OCI-LY1 (cell line): ENCODE measurements at regions not wholly inside any gene's neighbourhood (a gene's known extent, or its start where the extent isn't known, plus 50 kb on each side); places are given as distances from the start of the nearest gene placed in this dataset.

ENCODE experiments used
- H2AFZ ChIP-seq: fragments of 200-600 bp; sonication (generic), shearing (Covaris generic); 2 replicates; pipeline ENCODE4 v1.6.0; 2014; ENCODE audit warnings: antibody characterized with exemption, mild to moderate bottlenecking, low read length
- H3F3A ChIP-seq: fragments of 200-600 bp; sonication (generic), shearing (Covaris generic); 2 replicates; pipeline ENCODE4 v1.6.0; 2014; ENCODE audit warnings: mild to moderate bottlenecking, antibody characterized with exemption, low read length, moderate library complexity; ENCODE audit not compliant: insufficient read depth
- H3K27ac ChIP-seq: fragments of 200-600 bp; sonication (generic); 2 replicates; pipeline ENCODE4 v1.5.1; 2014; ENCODE audit warnings: low read length, mixed run types, mild to moderate bottlenecking, low read depth; ENCODE audit not compliant: poor library complexity, severe bottlenecking
- H3K27me3 ChIP-seq: fragments of 200-600 bp; sonication (generic); 2 replicates; pipeline ENCODE4 v1.6.0; 2014; ENCODE audit warnings: antibody characterized with exemption, mild to moderate bottlenecking, low read length, moderate library complexity; ENCODE audit not compliant: insufficient read depth
- H3K36me3 ChIP-seq: fragments of 200-600 bp; sonication (generic); 2 replicates; pipeline ENCODE4 v1.6.1; 2014; ENCODE audit warnings: mild to moderate bottlenecking, antibody characterized with exemption, low read length, moderate library complexity, mixed read lengths; ENCODE audit not compliant: insufficient read depth
- H3K4me1 ChIP-seq: fragments of 200-600 bp; sonication (generic); 2 replicates; pipeline ENCODE4 v1.5.1; 2014; ENCODE audit warnings: mild to moderate bottlenecking, low read length, moderate library complexity; ENCODE audit not compliant: insufficient read depth, severe bottlenecking
- H3K4me2 ChIP-seq: fragments of 200-600 bp; sonication (generic), shearing (Covaris generic); 2 replicates; pipeline ENCODE4 v1.6.1; 2014; ENCODE audit warnings: low read length
- H3K4me3 ChIP-seq: fragments of 200-600 bp; sonication (generic); 2 replicates; pipeline ENCODE4 v1.5.1; 2014; ENCODE audit warnings: low read length, low read depth, mild to moderate bottlenecking, mixed read lengths; ENCODE audit not compliant: poor library complexity, severe bottlenecking
- H3K79me2 ChIP-seq: fragments of 200-600 bp; shearing (Covaris generic); 2 replicates; pipeline ENCODE4 v1.6.1; 2016; ENCODE audit warnings: mixed run types, low read length, mixed read lengths; ENCODE audit not compliant: insufficient read depth
- H3K9ac ChIP-seq: fragments of 200-600 bp; sonication (generic), shearing (Covaris generic); 2 replicates; pipeline ENCODE4 v1.6.1; 2014; ENCODE audit warnings: mild to moderate bottlenecking, low read length, mixed read lengths
- H3K9me2 ChIP-seq: fragments of 200-600 bp; sonication (generic), shearing (Covaris generic); 2 replicates; pipeline ENCODE4 v1.6.1; 2014; ENCODE audit warnings: low read depth, mild to moderate bottlenecking, low read length, mixed read lengths
- H3K9me3 ChIP-seq: fragments of 200-600 bp; shearing (Covaris generic); 2 replicates; pipeline ENCODE4 v1.6.1; 2014; ENCODE audit warnings: low read length, mixed read lengths
- H4K20me1 ChIP-seq: fragments of 200-600 bp; sonication (generic), shearing (Covaris generic); 2 replicates; pipeline ENCODE4 v1.6.0; 2016; ENCODE audit warnings: mild to moderate bottlenecking, low read length; ENCODE audit not compliant: insufficient read depth
- EZH2 ChIP-seq: fragments of 200-600 bp; sonication (generic), shearing (Covaris generic); IDR thresholded peaks from 2 replicates; pipeline ENCODE4 v1.8.0; 2017; ENCODE audit warnings: borderline replicate concordance, mixed run types, mild to moderate bottlenecking, antibody characterized with exemption, low read length, moderate library complexity, mixed read lengths
- TF ChIP-seq, protein P1 (sequence below): fragments of 200-600 bp; sonication (generic), shearing (Covaris generic); IDR thresholded peaks from 2 replicates; pipeline ENCODE4 v1.5.1; 2017; ENCODE audit warnings: mild to moderate bottlenecking, antibody characterized with exemption, low read length, moderate library complexity, mixed read lengths

DNA sequence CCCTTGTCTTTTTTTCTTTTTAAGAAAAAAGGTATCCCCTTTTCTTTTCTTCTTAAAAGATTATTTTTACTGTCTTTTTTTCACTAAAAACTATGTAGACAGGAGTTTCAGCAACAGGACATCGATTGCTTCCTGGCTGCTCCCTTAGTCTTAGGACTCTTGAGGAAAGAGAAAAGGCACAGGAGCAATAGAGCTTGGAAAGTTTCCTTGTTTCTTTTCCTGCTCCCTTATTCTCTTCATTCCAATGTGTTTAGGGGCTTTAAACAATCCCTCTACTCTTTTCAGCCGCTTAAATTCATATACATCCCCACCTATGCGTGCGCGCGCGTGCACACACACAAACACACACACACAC lies 182.2 kb upstream of the FOXN2 start:
- Histone ChIP-seq H3K4me3 (no peak overlapping the region), H3K9me2 (no peaks in the 10 kb centered on the region), H3K4me1 (no peaks in the 10 kb centered on the region), H2AFZ (no peak overlapping the region), H3K36me3 (no peaks in the 10 kb centered on the region), H3K27me3 (peaks cover 3% of the 10 kb centered on the region; the same call in 1 of the 2 replicates), H4K20me1 (no peaks in the 10 kb centered on the region), H3K4me2 (no peak overlapping the region), H3K79me2 (no peaks in the 10 kb centered on the region), H3K27ac (no peak overlapping the region), H3K9ac (no peak overlapping the region), H3K9me3 (no peaks in the 10 kb centered on the region), H3F3A (no peaks in the 10 kb centered on the region)
- TF ChIP-seq, protein P1, sequence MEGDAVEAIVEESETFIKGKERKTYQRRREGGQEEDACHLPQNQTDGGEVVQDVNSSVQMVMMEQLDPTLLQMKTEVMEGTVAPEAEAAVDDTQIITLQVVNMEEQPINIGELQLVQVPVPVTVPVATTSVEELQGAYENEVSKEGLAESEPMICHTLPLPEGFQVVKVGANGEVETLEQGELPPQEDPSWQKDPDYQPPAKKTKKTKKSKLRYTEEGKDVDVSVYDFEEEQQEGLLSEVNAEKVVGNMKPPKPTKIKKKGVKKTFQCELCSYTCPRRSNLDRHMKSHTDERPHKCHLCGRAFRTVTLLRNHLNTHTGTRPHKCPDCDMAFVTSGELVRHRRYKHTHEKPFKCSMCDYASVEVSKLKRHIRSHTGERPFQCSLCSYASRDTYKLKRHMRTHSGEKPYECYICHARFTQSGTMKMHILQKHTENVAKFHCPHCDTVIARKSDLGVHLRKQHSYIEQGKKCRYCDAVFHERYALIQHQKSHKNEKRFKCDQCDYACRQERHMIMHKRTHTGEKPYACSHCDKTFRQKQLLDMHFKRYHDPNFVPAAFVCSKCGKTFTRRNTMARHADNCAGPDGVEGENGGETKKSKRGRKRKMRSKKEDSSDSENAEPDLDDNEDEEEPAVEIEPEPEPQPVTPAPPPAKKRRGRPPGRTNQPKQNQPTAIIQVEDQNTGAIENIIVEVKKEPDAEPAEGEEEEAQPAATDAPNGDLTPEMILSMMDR = no peak
- TF ChIP-seq EZH2 = no peak

DNA sequence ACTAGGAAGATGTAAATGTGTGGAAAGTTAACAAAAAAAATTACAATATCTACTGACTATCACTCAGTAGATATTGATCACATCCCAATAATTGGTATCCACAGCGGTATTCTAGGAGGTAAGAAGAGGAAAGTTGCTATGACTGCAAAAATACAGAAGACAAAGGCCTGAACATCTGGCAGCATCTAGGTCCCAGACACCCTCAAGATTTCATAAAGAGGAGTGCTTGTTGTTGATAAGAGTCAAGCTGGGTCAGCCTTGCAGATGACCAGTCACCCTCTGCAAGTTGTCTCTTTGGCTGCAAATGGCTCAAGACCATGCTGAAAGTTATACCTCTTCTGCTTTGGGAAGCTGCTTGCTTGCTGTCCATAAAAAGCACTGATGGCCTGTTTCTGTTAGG lies 179.8 kb upstream of the FOXN2 start:
- no peaks in the 10 kb centered on the region for H3K79me2 ChIP-seq
- no peak overlapping the region for H3K4me3 ChIP-seq
- H3K4me1 ChIP-seq = no peaks in the 10 kb centered on the region
- H3K9ac ChIP-seq = no peak overlapping the region
- no peaks in the 10 kb centered on the region for H3F3A ChIP-seq
- H3K9me2 ChIP-seq = no peaks in the 10 kb centered on the region
- H2AFZ ChIP-seq = no peak overlapping the region
- peaks cover 3% of the 10 kb centered on the region; the same call in 1 of the 2 replicates for H3K27me3 ChIP-seq
- H4K20me1 ChIP-seq = no peaks in the 10 kb centered on the region
- no peaks in the 10 kb centered on the region for H3K36me3 ChIP-seq
- TF ChIP-seq EZH2 = no peak
- no peak overlapping the region for H3K4me2 ChIP-seq
- H3K27ac ChIP-seq = no peak overlapping the region
- H3K9me3 ChIP-seq = no peaks in the 10 kb centered on the region

DNA sequence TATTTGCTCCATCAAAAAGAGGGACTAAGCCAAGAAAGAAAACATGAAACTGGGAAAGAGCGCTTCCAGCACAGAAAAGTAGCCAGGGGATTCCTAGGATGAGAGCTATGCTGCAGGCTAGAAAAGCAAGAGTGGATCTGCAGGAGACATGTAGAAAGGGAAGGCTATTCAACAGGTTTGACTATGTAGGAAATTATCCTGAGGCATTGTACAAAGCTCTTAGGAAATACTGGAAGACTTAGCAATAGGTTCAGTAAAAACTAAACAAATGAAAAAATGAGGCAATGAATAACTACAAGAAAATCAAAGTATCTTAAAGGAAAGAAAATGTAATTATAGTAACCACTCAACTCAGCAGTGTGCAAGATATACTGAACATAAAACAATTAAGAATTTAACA lies 178.7 kb upstream of the FOXN2 start:
- no peaks in the 10 kb centered on the region for H3K4me1 ChIP-seq
- H2AFZ ChIP-seq = no peak overlapping the region
- no peaks in the 10 kb centered on the region for H3K9me2 ChIP-seq
- no peaks in the 10 kb centered on the region for H3K79me2 ChIP-seq
- H3K9ac ChIP-seq = no peak overlapping the region
- no peak overlapping the region for H3K27ac ChIP-seq
- H3F3A ChIP-seq = no peaks in the 10 kb centered on the region
- TF ChIP-seq EZH2 = no peak
- TF ChIP-seq, protein P1 = no peak
- no peaks in the 10 kb centered on the region for H3K36me3 ChIP-seq
- no peaks in the 10 kb centered on the region for H4K20me1 ChIP-seq
- H3K27me3 ChIP-seq = no peaks in the 10 kb centered on the region; the same call in 1 of the 2 replicates
- no peak overlapping the region for H3K4me2 ChIP-seq
- no peaks in the 10 kb centered on the region for H3K9me3 ChIP-seq
- H3K4me3 ChIP-seq = no peak overlapping the region

DNA sequence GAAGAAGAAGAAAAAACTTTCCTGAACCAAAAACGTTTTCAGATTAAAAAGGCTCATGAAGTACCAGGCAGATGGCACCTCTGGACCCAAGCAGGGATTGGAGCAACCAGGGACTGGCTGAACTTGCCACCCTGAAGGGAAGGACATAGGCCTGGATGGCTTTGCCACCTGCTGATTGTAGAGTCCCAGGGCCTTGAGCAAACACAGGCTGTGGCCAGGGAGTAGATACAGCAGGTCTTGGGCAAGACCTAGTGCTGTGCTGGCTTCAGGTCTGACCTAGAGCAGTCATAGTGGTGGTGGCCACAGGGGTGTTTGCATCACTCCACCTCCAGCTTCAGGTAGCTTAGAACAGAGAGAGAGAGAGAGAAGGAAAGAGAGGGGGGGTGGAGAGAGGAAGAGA lies 176.7 kb upstream of the FOXN2 start:
- Histone ChIP-seq H3K4me3 (no peak overlapping the region), H3K9ac (no peak overlapping the region), H4K20me1 (no peaks in the 10 kb centered on the region), H3F3A (no peaks in the 10 kb centered on the region), H3K4me1 (no peaks in the 10 kb centered on the region), H3K27ac (no peak overlapping the region), H3K27me3 (no peaks in the 10 kb centered on the region; the same call in 1 of the 2 replicates), H3K9me2 (no peaks in the 10 kb centered on the region), H3K9me3 (no peaks in the 10 kb centered on the region), H2AFZ (no peak overlapping the region), H3K79me2 (no peaks in the 10 kb centered on the region), H3K36me3 (no peaks in the 10 kb centered on the region), H3K4me2 (no peak overlapping the region)
- TF ChIP-seq EZH2 = no peak
- TF ChIP-seq, protein P1 = no peak
